Astrocyte (in vitro differentiated cells and primary cell): ENCODE measurements at regions not wholly inside any gene's neighbourhood (a gene's known extent, or its start where the extent isn't known, plus 50 kb on each side); places are given as distances from the start of the nearest gene placed in this dataset.

Experiments
- DNase-seq: peaks from one replicate; pipeline ENCODE4 v3.0.0-alpha.2; 2010; ENCODE audit warnings: low read depth
- FAIRE-seq: peaks from 2 replicates; lab custom pipeline; 2011; peaks lifted over from hg19 to GRCh38; lab: Jason Lieb, UNC
- H2AFZ ChIP-seq: 2 replicates; pipeline ENCODE4 v1.6.0; 2012; ENCODE audit warnings: low read depth, low read length, inconsistent platforms
- H3K27ac ChIP-seq: 2 replicates; pipeline ENCODE4 v1.5.1; 2011; ENCODE audit warnings: low read depth, low read length, inconsistent platforms
- H3K27me3 ChIP-seq: 2 replicates; pipeline ENCODE4 v1.6.0; 2011; ENCODE audit warnings: low read length, inconsistent platforms; ENCODE audit not compliant: insufficient read depth
- H3K36me3 ChIP-seq: 2 replicates; pipeline ENCODE4 v1.5.1; 2011; ENCODE audit warnings: low read length, inconsistent platforms; ENCODE audit not compliant: insufficient read depth
- H3K4me1 ChIP-seq: 2 replicates; pipeline ENCODE4 v1.5.1; 2011; ENCODE audit warnings: low read length, inconsistent platforms; ENCODE audit not compliant: insufficient read depth
- H3K4me2 ChIP-seq: 2 replicates; pipeline ENCODE4 v1.6.0; 2012; ENCODE audit warnings: low read length, inconsistent platforms
- H3K4me3 ChIP-seq: 2 replicates; pipeline ENCODE4 v1.5.1; 2011; ENCODE audit warnings: low read depth, mild to moderate bottlenecking, low read length, inconsistent platforms; ENCODE audit not compliant: insufficient read depth
- H3K79me2 ChIP-seq: 2 replicates; pipeline ENCODE4 v1.6.0; 2012; ENCODE audit warnings: mild to moderate bottlenecking, low read length, inconsistent platforms; ENCODE audit not compliant: insufficient read depth
- H3K9ac ChIP-seq: 2 replicates; pipeline ENCODE4 v1.6.0; 2012; ENCODE audit warnings: mild to moderate bottlenecking, low read length, inconsistent platforms
- H3K9me3 ChIP-seq: 2 replicates; pipeline ENCODE4 v1.5.1; 2012; ENCODE audit warnings: low read depth, mild to moderate bottlenecking, low read length, inconsistent platforms; ENCODE audit not compliant: insufficient read depth
- H4K20me1 ChIP-seq: 2 replicates; pipeline ENCODE4 v1.6.0; 2012; ENCODE audit warnings: low read length, inconsistent platforms; ENCODE audit not compliant: insufficient read depth
- H3K27ac Mint-ChIP-seq: one replicate; pipeline ENCODE4 v1.8.0; 2021; ENCODE audit warnings: mild to moderate bottlenecking, mixed read lengths; ENCODE audit not compliant: unreplicated experiment
- H3K27me3 Mint-ChIP-seq: one replicate; pipeline ENCODE4 v1.8.0; 2021; ENCODE audit warnings: low read depth, mixed read lengths; ENCODE audit not compliant: unreplicated experiment
- H3K36me3 Mint-ChIP-seq: one replicate; pipeline ENCODE4 v1.8.0; 2021; ENCODE audit warnings: low read depth, mixed read lengths; ENCODE audit not compliant: unreplicated experiment
- H3K4me1 Mint-ChIP-seq: one replicate; pipeline ENCODE4 v1.8.0; 2021; ENCODE audit warnings: low read depth, mixed read lengths; ENCODE audit not compliant: unreplicated experiment
- H3K4me3 Mint-ChIP-seq: one replicate; pipeline ENCODE4 v1.8.0; 2021; ENCODE audit warnings: mild to moderate bottlenecking, moderate library complexity, mixed read lengths; ENCODE audit not compliant: unreplicated experiment
- H3K9me3 Mint-ChIP-seq: one replicate; pipeline ENCODE4 v1.8.0; 2021; ENCODE audit warnings: mild to moderate bottlenecking, mixed read lengths; ENCODE audit not compliant: unreplicated experiment
- EZH2 ChIP-seq: IDR thresholded peaks from 2 replicates; pipeline ENCODE4 v1.6.1; 2012; ENCODE audit warnings: mild to moderate bottlenecking, low read length, inconsistent platforms; ENCODE audit not compliant: insufficient read depth
- TF ChIP-seq, protein P1 (sequence below): IDR thresholded peaks from 2 replicates; pipeline ENCODE4 v1.5.1; 2011; ENCODE audit warnings: low read depth, mild to moderate bottlenecking, inconsistent platforms, low read length, moderate library complexity; ENCODE audit not compliant: insufficient read depth

DNA sequence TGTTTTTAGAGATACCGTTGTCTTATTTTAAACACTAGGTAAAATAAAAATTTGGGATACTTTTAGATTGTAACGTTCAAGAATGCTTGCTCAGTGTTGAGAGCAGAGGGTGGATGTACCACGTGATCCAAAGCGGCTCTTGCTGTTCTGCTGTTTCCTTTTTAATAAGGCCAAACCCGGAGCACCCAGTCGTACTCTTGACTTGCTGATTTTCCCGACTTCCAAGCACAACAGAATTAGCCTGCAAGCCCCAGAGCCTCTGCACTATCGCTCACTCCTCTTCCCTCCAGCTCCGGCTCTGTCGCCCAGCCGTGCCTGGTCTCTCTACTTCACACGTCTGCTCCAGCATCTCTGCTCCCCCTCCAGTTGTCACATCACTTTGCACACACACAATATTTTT lies 77.3 kb downstream of the EMP1 start:
- Histone ChIP-seq H3K79me2 (no peaks in the 10 kb centered on the region), H3K27ac (no peak overlapping the region), H3K4me2 (no peak overlapping the region), H3K9ac (no peak overlapping the region), H3K36me3 (no peaks in the 10 kb centered on the region), H3K4me1 (no peaks in the 10 kb centered on the region), H4K20me1 (no peaks in the 10 kb centered on the region), H3K4me3 (no peak overlapping the region), H2AFZ (no peak overlapping the region), H3K27me3 (peaks cover 29% of the 10 kb centered on the region), H3K9me3 (no peaks in the 10 kb centered on the region)
- Mint-ChIP-seq H3K4me1 (peaks cover 5% of the 10 kb centered on the region), H3K4me3 (no peak overlapping the region), H3K36me3 (no peaks in the 10 kb centered on the region), H3K9me3 (no peaks in the 10 kb centered on the region), H3K27me3 (peaks cover 7% of the 10 kb centered on the region), H3K27ac (no peak overlapping the region)
- DNase-seq (no peak), FAIRE-seq (no peak)
- TF ChIP-seq EZH2: no peak
- TF ChIP-seq, protein P1, sequence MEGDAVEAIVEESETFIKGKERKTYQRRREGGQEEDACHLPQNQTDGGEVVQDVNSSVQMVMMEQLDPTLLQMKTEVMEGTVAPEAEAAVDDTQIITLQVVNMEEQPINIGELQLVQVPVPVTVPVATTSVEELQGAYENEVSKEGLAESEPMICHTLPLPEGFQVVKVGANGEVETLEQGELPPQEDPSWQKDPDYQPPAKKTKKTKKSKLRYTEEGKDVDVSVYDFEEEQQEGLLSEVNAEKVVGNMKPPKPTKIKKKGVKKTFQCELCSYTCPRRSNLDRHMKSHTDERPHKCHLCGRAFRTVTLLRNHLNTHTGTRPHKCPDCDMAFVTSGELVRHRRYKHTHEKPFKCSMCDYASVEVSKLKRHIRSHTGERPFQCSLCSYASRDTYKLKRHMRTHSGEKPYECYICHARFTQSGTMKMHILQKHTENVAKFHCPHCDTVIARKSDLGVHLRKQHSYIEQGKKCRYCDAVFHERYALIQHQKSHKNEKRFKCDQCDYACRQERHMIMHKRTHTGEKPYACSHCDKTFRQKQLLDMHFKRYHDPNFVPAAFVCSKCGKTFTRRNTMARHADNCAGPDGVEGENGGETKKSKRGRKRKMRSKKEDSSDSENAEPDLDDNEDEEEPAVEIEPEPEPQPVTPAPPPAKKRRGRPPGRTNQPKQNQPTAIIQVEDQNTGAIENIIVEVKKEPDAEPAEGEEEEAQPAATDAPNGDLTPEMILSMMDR: no peak

DNA sequence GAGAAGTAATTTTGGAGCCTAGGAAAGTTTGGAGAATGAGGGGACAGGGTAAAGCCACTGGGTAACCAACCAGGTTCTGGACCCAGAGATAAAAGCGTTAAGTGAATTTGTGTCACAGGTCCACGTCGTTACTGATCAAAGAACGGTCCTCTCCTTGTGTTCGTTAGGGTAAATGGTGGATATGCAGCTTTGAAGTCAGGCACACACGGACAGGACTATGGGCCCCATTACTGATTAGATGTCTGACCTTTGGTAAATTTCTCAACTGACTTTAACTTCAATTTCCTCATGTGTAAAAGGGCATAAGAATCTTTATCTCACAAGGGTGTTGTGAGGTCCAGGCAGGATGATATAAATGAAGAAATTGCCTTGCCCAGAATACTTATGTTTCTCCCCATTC lies 76.6 kb downstream of the EMP1 start:
- Histone ChIP-seq H3K27me3 (peaks cover 29% of the 10 kb centered on the region), H3K4me3 (no peak overlapping the region)
- no peak for FAIRE-seq

DNA sequence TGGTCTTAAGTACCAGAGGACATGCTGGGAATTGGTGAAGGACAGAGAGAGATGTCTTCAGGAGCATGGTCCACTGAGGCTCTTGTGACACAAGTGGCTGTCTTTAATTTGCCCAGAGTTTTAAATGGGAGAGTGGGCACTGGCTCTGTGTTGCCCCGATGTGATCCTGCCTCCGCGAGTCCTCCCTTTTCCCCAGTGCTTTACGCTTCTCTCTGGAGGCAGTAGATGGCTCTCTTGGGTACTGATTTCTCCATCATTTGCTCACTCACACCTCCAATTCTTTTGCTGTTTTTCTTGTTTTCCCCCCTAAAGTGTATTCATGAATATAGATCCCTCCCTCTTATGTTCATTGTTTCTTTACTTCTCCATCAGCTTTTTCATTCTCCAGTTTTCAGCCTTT lies 74.3 kb downstream of the EMP1 start:
- Mint-ChIP-seq H3K27me3 (peaks cover 7% of the 10 kb centered on the region), H3K36me3 (no peaks in the 10 kb centered on the region), H3K9me3 (no peaks in the 10 kb centered on the region), H3K4me1 (peaks cover 3% of the 10 kb centered on the region), H3K4me3 (no peak overlapping the region), H3K27ac (no peak overlapping the region)
- no peak overlapping the region for H3K9ac ChIP-seq
- H3K4me3 ChIP-seq: no peak overlapping the region
- FAIRE-seq (no peak), DNase-seq (no peak)
- H3K27ac ChIP-seq: no peak overlapping the region
- no peaks in the 10 kb centered on the region for H3K36me3 ChIP-seq
- H3K4me2 ChIP-seq: no peak overlapping the region
- TF ChIP-seq, protein P1: no peak
- TF ChIP-seq EZH2: no peak
- H2AFZ ChIP-seq: no peak overlapping the region
- H4K20me1 ChIP-seq: no peaks in the 10 kb centered on the region
- H3K9me3 ChIP-seq: no peaks in the 10 kb centered on the region
- H3K79me2 ChIP-seq: no peaks in the 10 kb centered on the region
- peaks cover 11% of the 10 kb centered on the region for H3K27me3 ChIP-seq
- no peaks in the 10 kb centered on the region for H3K4me1 ChIP-seq

More for the DNA sequence above, 76.6 kb downstream of the EMP1 start:
- H3K27me3 Mint-ChIP-seq: peaks cover 7% of the 10 kb centered on the region
- Histone ChIP-seq H3K27ac (no peak overlapping the region), H2AFZ (no peak overlapping the region), H3K79me2 (no peaks in the 10 kb centered on the region), H3K9ac (no peak overlapping the region), H3K4me1 (no peaks in the 10 kb centered on the region), H4K20me1 (no peaks in the 10 kb centered on the region), H3K4me2 (no peak overlapping the region), H3K9me3 (no peaks in the 10 kb centered on the region), H3K36me3 (no peaks in the 10 kb centered on the region)
- H3K9me3 Mint-ChIP-seq: no peaks in the 10 kb centered on the region
- no peak for DNase-seq
- TF ChIP-seq, protein P1: no peak
- no peak overlapping the region for H3K27ac Mint-ChIP-seq
- no peaks in the 10 kb centered on the region for H3K36me3 Mint-ChIP-seq
- H3K4me1 Mint-ChIP-seq: peaks cover 5% of the 10 kb centered on the region
- no peak overlapping the region for H3K4me3 Mint-ChIP-seq
